ENCODE measurements at regions not wholly inside any gene's neighbourhood (a gene's known extent, or its start where the extent isn't known, plus 50 kb on each side); places are given as distances from the start of the nearest gene placed in this dataset.

GRCh38 chr2:42974169-42974720, 181.9 kb upstream of the HAAO start:
- TF ChIP-seq POLR2AphosphoS5 (IDR thresholded peaks at IDR 0.05; ENCODE audit: low read depth): no peak
- no peak for TF ChIP-seq CTCF (conservative IDR thresholded peaks at IDR 0.05; ENCODE audit: low read depth in 2 of 2)
- no peak for TF ChIP-seq ETS1 (IDR thresholded peaks at IDR 0.05)
- TF ChIP-seq EZH2phosphoT487 (IDR thresholded peaks at IDR 0.05; ENCODE audit: unreplicated experiment): no peak
- no peak for TF ChIP-seq EZH2 (IDR thresholded peaks at IDR 0.05; ENCODE audit: low read depth, unreplicated experiment)
- TF ChIP-seq ZNF462 (CRISPR knock-in tag; IDR thresholded peaks at IDR 0.05): no peak
- no peak for TF ChIP-seq REST (IDR thresholded peaks at IDR 0.05; ENCODE audit: unreplicated experiment)
- TF ChIP-seq STAT1 (IDR thresholded peaks at IDR 0.05; ENCODE audit: unreplicated experiment): no peak
- no peak for TF ChIP-seq ZNF331 (CRISPR knock-in tag; IDR thresholded peaks at IDR 0.05; ENCODE audit: low read depth)
- no peak for TF ChIP-seq JUNB (IDR thresholded peaks at IDR 0.05; ENCODE audit: unreplicated experiment)
- no peak for TF ChIP-seq ZNF114 (CRISPR knock-in tag; IDR thresholded peaks at IDR 0.05)
- no peak for TF ChIP-seq CREB1 (CRISPR knock-in tag; IDR thresholded peaks at IDR 0.05; ENCODE audit: low read depth)
- TF ChIP-seq NANOG (IDR thresholded peaks at IDR 0.05; ENCODE audit: borderline replicate concordance): no peak

Data from GM23338 (cell line).